ENCODE measurements at regions not wholly inside any gene's neighbourhood (a gene's known extent, or its start where the extent isn't known, plus 50 kb on each side); places are given as distances from the start of the nearest gene placed in this dataset.

GRCh38 chr10:125489731-125490130 is 193.2 kb downstream of the TEX36 start:
- TF ChIP-seq CTCF (IDR thresholded peaks at IDR 0.05): no peak
- TF ChIP-seq POLR2A (IDR thresholded peaks at IDR 0.05): no peak

All from right lobe of liver (tissue), 4 donors.